ENCODE measurements at regions not wholly inside any gene's neighbourhood (a gene's known extent, or its start where the extent isn't known, plus 50 kb on each side); places are given as distances from the start of the nearest gene placed in this dataset.

DNA sequence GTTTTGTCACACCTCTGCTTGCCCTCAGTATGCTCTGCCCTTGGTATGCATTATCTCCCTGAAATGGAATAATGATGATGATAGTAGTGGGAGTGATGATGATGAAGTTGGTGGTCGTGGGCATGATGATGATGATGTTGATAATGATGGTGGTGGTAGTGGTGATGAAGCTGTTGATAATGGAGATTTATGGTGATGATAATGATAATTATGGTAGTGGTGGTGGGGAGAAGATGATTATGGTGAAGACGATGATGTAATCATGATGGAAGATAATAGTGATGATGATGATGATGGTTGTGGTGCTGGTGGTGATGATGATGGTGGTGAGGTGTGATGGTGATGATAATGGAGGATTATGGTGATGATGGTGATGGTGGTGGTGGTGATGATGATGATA, 390.1 kb upstream of the EEF2KMT start:
- DNase-seq (ENCODE audit: low read depth in 2 of 2), result no peak

DNA sequence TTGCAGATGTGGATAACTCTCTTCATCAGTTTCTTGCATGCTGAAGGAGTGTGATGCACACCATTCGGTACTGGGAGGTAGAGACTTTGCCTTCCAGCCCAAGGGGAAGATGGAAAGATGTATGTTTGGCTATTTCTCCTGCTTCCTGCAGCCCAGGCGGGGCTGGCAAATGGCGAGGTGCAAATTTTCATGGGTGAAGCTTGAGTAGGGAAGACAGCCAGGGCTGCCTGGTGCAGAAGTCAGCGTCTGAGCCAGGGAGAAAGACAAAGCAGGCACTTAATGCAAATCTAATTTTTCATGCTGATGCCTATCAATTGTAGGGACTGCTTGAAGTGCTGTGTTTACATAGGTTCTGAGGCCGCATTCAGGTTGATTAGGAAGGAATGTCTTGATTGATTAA, 384.7 kb upstream of the EEF2KMT start:
- DNase-seq (ENCODE audit: low read depth in 2 of 2), result no peak

GRCh38 chr16:5480431-5481195, 383.0 kb upstream of the EEF2KMT start:
- DNase-seq (ENCODE audit: low read depth in 2 of 2), result no peak

- no peak for DNase-seq (ENCODE audit: low read depth in 2 of 2)
These were observed 382.3 kb upstream of the EEF2KMT start for GRCh38 chr16:5479926-5480325.

DNA sequence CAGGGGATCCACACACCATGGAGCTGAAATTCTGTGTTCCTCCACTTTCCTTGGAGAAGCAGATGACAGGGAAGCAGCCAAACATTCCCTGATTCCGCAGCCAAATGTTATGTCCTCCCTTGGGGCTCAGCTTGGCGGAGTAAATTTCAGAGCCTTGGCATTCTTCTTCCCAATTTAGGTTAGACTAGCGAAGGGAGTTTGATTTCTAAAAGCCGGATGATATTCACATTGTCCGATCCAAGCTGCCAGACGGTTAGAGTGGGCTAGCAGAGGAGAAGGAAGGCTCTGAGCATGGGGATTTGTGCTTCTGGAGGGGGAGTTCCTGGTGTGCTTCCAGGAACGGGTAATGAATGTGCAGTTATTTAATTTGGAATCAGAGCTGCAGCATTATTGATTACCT, 380.4 kb upstream of the EEF2KMT start:
- DNase-seq (ENCODE audit: low read depth in 2 of 2), result no peak

DNA sequence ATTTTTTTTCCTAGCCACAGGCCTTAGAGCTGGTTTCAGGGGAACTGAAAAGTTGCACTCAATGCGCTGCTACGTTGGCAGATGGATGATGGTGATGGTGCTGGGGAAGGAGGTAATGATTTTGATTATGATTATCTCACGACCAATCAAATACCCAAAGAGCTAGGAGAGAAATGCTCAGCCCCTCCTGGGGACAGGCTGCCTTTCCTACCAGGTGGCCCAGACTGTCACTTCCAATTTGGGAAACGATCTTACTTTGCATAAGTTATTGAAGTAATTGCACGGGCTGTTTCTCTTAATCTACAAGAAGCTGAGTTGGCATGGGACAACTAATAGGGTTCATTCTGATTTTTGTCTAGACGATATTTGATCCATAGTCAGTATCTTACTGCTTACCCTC, 379.7 kb upstream of the EEF2KMT start:
- no peak for DNase-seq (ENCODE audit: low read depth in 2 of 2)

DNA sequence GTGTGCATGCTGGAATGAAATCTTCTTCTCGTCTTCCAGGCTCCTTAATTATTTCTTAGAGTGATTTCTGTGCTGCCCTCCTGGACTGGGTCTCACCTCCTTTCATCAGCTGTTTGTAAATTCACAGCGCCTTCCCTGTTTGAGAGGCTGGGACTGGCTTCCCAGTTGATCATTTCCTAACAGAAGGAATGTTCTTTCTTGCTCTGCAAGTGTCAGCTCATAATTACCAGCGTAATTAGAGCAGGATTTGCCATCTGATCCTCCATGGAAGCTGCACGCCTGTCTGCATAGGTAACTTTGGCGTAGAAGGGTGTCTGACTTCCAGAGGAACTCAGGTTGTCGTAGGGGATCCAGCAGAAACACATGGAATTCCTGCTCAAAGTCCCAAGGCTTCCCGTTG, 375.0 kb upstream of the EEF2KMT start:
- DNase-seq (ENCODE audit: low read depth in 2 of 2), result no peak

DNA sequence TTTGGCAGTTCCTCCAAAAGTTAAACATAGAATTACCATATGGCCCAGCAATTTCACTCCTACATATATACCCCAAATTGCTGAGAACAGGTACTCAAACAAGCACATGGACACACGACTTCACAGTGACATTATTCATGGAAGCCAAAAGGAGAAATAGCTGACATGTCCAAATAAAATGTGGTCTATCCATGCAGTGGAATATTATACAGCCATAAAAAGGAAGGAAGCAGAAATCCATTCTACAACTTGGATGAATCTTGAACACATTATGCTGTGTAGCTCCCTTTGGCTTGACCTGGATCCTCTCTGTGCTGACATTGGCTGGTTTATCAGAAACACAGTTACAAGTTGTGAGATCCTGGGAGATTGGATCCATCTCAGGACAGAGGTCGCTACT, 370.9 kb upstream of the EEF2KMT start:
- no peak for DNase-seq (ENCODE audit: low read depth in 2 of 2)

DNA sequence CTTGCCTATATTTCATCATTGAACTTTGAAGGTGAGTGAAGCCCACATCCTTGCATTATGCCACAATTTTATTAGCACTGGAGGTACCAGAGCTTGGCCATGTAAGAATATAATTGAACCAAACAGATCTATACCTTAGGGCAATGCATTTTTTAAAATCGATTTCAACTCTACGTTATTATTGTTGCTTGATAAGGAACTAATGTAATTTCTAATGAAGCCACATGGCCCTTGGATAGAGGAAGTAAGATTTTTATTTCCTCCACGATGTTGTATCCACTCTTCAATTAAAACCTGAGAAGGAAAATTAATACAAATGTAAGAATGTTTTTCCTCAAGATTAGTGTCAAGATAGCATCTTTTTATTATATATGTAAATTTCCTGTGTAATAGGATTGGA, 370.0 kb upstream of the EEF2KMT start:
- DNase-seq (ENCODE audit: low read depth in 2 of 2), result no peak

DNA sequence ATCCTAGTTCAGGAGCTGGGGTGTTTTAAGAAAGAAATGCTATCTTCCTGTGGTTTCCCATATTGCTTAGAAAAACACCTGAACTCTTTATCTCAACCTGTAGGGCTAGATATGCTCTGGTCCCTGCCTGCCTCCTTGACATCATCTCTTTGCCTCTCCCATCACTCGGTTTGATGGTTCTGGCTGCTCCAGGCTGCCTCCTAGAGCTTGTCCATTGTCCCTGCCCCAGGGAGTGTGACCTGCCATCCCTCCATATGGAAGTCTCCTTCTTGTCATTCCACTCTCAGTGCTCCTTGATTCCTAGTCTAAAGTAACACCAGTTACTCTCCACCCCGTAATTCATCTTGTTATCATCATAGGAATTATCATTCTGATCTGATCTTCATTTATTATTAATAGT, 369.0 kb upstream of the EEF2KMT start:
- DNase-seq (ENCODE audit: low read depth in 2 of 2), result no peak

GRCh38 chr16:5465714-5466113, 368.1 kb upstream of the EEF2KMT start:
- no peak for DNase-seq (ENCODE audit: low read depth in 2 of 2)

DNA sequence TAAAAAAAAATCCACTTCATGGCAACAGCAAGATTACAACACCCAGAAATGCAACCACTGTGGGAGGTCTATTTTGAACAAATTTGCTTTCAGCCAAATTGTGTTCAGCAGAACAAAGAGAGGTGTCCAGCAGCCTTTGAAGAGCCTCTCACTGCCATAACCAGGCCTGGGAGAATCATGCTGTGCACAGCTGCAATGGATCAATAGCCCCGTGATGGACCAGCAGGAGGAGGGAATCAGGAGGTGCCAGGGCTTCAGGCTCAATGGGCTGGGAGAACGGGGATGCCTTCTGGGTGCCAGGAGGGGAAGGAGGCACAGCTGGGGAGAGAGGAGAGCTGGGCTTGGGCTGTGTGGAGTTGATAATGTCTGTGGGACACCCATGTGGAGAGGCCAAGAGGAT, 366.2 kb upstream of the EEF2KMT start:
- no peak for DNase-seq (ENCODE audit: low read depth in 2 of 2)

DNA sequence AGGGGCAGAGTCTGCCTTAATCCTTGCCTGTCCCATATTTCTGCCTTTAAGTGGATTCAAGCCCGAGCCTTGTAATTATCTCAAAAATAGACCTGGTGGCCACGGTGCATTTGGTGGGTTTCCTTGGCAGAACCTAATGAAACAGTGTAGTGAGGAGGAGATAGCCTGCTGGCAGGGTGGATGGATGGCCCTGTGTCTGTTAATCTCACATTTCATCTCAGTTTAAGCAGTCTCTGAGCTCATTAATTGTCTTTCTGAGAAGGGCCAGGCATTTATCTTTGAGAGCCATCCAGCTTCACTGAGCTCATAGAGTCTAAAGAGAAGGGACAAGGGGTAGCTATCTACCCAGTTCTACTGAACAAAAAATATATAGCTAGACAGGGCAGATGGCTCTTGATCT, 364.0 kb upstream of the EEF2KMT start:
- no peak for DNase-seq (ENCODE audit: low read depth in 2 of 2)

DNA sequence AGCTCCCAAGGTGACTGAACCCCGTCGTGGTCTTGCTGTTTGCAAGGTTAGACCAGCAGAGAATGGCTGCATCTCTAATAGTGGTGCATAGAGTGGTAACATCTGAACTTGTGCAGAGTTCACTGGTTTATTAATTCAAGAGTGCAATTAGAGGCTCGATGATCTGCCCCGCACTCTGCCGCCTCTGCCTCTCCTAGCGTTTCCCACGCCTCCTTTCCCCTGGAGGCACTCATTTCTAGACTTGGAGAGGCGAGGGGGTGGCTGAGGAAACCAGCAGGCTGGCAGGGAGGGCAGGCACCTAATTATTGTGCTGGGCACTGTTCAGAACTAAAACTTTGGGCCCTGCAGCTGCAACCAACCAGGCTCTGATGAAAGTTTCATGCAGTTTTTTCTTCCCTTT, 363.5 kb upstream of the EEF2KMT start:
- no peak for DNase-seq (ENCODE audit: low read depth in 2 of 2)

DNA sequence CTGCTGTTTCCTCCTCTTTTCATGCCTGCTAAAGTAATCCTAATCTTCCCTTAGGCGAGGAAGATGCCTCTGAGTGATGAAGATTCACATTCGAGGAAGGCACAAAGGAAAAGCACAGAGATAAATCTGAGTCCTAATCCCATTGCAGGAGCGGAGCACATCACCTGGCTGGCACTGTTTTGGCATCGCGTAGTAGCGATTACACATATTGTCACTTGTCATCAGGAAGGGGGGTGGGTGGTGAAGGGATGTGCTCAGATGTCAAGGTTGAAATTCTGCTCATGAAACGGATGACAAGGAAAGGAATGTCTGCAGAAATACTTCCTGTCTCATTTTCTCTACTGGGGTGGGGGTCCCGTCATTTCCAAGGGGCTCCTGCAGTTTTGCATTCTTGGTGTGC, 363.1 kb upstream of the EEF2KMT start:
- DNase-seq (ENCODE audit: low read depth in 2 of 2), result no peak

DNA sequence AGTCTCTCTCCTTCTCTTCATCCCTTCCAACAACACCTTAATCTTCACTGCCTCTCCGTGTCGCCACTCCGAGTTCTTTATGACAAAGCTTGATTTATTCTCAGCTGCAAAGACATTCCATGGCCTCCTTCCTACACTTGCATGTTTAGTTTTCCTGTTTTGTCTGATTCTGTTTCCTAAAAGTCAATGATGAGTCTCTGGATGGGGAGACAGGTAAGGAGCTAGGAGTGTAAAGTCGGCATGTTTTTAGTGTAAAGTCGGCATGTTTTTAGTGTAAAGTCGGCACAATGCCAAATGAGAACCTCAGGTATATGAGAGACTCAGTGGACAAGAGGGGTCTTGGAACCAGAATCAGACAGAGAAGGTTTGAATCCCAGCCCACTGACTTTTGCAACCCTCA, 362.3 kb upstream of the EEF2KMT start:
- no peak for DNase-seq (ENCODE audit: low read depth in 2 of 2)

DNA sequence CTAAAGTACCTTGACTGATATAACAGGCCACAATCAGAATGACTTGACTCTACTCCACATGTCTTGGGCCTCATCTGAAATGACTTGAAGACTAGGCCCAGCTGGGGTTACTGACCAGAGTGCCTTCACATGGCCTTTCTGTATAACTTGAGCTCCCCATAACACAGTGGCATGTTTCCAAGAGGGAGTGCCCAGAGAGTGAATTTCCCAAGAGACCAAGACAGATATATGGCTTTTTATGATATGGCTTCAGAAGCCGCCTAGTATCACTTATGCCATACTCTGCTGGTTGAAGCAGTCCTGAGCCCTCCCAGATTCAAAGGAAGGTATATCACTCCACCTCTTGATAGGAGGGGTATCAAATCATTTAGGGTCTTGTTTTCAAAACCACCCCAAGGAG, 357.5 kb upstream of the EEF2KMT start:
- no peak for DNase-seq (ENCODE audit: low read depth in 2 of 2)

- no peak for DNase-seq (ENCODE audit: low read depth in 2 of 2)
These were observed 356.8 kb upstream of the EEF2KMT start for GRCh38 chr16:5454349-5454748.

DNA sequence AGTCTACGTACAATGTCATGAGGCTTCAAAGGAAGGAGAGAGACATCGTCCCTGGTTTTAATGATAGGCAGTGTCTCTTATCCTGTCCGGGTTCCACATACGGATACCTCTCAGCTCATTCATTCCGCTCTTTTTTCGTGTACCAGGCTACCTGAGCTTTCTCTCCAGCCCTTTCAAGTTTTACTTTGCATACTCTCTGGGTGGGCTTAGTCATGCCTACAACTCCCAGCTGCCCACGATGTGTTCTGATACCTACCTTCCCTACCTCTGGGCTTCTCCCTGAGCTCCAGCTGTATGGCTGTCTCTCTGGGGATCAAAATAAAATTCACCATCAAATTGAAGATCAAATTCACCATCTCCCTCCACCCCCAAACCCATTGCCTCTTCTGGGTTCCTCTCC, 354.0 kb upstream of the EEF2KMT start:
- DNase-seq (ENCODE audit: low read depth in 2 of 2), result no peak

DNA sequence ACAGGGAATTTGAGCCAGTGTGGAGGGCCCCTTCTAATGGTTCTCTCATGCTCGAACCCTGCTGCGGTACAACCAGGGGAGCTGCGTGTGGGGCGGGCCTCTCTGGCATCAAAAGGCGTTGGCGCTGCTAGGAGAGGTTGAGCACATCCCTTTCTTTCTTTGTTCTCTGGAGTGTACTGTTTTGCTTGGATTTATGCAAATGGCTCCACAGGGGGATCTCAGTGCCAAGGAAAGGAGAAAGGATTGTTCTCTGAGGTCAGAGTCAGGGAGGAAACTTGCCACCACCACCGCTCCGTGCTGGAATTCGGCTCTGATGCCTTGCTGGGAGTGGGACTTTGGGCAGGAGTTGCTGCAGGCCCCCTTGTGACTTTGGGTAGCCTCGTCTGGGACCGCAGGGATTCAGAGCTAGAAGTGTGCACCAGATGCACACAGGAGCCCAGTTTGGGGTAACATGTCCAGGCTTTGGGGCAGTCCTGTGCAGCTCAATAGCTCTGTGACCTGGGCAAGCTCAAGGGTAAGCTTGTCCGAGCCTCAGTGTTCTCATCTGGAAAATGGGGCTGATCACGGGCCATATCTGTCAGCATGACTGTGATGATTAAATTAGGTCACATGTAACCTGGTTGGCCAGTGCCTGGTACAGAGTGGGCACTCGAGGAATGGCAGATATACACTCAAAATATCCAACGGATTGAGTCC, 353.0 kb upstream of the EEF2KMT start:
- no peak for DNase-seq (ENCODE audit: low read depth in 2 of 2)

GRCh38 chr16:5449901-5450300, 352.3 kb upstream of the EEF2KMT start:
- no peak for DNase-seq (ENCODE audit: low read depth in 2 of 2)

DNA sequence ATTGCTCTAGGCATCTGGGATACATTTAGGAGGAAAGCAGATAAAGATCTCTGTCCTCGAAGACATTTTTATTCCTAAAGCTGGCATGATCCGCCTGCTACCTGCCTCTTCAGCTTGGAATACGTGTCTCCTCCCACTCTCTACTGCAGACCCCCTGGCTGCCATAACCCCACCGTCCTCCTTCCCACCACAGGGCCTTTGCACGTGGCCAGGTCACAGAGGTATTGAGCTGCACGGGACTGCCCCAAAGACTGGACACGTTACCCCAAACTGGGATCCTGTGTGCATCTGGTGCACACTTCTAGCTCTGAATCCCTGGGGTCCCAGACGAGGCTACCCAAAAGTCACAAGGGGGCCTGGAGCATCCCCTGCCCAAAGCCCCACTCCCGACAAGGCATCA, 351.2 kb upstream of the EEF2KMT start:
- no peak for DNase-seq (ENCODE audit: low read depth in 2 of 2)

DNA sequence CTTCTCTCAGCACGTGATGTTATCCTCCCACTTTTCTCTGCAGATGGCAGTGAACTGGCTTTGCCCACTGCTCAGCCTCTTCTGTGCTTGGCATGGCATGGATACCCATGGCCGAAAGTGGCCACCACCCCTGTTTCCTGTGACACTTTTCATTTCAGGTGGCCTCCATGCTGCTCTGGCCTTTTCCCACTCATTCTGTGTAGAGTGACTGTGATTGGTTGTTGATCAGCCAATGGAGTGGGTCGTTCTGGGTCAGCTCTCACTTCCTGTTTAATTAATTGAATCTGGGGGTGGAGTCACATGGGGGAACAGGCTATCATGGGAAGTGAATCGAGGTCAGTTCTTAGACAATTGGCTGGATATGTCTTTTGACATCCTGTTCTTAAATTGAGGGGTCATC, 350.1 kb upstream of the EEF2KMT start:
- no peak for DNase-seq (ENCODE audit: low read depth in 2 of 2)

Measured in fibroblast of skin of left biceps (primary cell).